ENCODE measurements at regions not wholly inside any gene's neighbourhood (a gene's known extent, or its start where the extent isn't known, plus 50 kb on each side); places are given as distances from the start of the nearest gene placed in this dataset.
"Not testable (repeated sequence)": the region's sequence is repeated elsewhere in the genome, so short reads cannot be mapped to it uniquely, and the experiment has no call there.

DNA sequence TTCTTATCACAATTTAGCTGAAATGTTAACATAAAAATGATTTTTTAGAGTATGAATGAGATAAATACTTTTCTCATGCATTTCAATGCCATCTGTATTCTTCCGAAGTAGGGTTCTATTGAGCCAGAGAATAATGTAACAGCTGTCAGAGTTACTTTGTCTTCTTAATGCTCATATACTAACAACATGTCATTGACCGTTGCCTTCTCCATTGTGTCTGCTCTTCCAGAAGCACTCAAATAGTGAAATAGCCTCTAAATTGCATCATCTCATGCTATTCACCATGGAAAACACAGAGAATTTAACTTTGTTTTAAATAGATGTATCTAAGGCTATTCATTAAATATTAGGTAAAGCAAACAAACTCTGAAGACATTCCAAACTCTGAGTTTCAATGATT is 1875.9 kb upstream of the CDH9 start:
- ATAC-seq (no peak), DNase-seq (ENCODE audit: low spot score) (no peak)

DNA sequence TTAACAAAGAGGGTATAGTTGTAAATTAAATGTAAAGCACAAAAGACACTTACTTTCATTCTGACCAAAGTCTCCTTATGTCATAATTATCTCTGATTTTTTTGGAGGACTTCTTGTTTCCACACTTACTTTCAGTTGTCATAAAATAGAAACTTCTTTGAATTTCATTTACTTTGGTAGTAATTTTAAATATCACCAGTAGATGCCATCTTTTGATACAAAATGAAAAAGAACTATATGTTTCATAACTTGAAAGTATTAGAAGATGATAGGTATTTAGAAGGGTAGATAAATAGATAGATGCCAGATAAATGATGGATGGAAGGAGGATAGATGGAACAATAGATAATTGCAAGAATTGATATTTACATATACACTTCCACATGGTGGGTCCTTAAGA is 1865.3 kb upstream of the CDH9 start:
- DNase-seq (ENCODE audit: low spot score) (no peak), ATAC-seq (no peak)

- no peak for DNase-seq (ENCODE audit: low spot score)
- ATAC-seq: no peak
Measured at GRCh38 chr5:28896949-28897348, 1858.6 kb upstream of the CDH9 start.

GRCh38 chr5:28880936-28881335 is 1842.5 kb upstream of the CDH9 start:
- ATAC-seq: no peak
- DNase-seq (ENCODE audit: low spot score): no peak

DNA sequence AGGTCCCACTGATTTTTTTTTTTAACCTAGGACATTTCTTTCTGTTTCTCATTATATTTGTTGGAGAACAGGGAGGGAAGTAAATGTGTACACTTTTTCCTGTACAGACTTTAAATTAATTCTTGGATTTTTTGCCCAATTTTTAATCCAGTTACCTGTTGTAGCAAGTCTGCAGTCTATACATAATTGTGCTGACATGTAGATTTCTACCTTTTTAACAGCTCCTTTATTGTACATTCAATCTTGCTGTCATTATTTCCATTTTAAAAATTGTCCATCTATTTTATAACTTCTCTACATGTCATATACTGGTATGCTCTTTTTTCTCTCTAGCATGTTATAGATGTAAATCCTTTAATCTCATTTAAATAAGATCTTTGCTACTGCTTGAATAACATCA is 1838.7 kb upstream of the CDH9 start:
- no peak for ATAC-seq
- DNase-seq (ENCODE audit: low spot score): no peak

GRCh38 chr5:28864006-28864405 is 1825.6 kb upstream of the CDH9 start:
- ATAC-seq: no peak
- DNase-seq (ENCODE audit: low spot score): no peak

DNA sequence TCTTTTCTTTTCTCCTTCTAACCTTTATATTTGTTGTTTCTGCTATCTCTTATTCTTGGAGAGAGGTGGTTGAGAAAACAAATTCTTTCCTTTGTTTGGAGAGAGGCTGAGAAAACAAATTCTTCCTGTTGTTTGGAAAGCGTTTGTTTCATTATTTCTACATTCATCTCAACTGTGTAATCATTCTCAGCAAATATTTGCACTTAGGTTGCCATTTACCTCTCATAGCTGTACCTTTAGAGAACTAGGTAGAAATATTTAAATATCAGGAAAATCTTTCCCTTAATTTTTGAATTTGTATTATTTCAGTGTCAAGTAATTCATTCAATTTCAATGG is 1824.4 kb upstream of the CDH9 start:
- ATAC-seq (no peak), DNase-seq (ENCODE audit: low spot score) (no peak)

GRCh38 chr5:28862137-28862859 is 1823.9 kb upstream of the CDH9 start:
- ATAC-seq (no peak), DNase-seq (ENCODE audit: low spot score) (no peak)

GRCh38 chr5:28855626-28856025 is 1817.2 kb upstream of the CDH9 start:
- DNase-seq (ENCODE audit: low spot score) (no peak), ATAC-seq (no peak)

DNA sequence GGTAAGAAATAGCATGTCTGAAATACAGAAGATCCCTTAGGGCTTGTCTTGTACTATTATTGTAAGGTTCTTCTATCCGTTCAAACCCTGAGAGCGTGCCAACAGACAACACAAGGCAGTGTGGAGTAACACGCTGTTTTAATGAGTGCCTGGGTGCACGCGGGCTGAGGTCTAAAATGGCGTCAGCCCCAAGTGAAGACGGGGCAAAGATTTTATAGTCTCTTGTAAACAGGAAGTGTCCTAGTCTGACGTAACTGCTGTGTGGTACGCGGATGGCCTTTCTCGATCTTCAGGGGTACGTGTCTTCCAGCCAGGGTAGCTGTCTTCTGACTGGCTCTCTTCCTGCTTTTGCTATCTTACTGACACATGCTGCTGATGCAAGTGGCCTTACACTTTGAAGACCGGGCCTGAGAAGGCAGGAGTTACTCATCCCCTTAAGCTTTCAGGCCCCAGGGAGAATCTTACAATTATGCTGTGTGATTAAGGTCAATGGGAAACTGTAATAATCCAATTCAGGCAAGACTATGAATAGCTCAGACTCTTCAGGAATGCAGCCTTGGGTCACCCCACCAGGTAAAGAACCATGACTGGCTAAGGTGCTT is 1812.0 kb upstream of the CDH9 start:
- DNase-seq (ENCODE audit: low spot score) (no peak), ATAC-seq (no peak)

DNA sequence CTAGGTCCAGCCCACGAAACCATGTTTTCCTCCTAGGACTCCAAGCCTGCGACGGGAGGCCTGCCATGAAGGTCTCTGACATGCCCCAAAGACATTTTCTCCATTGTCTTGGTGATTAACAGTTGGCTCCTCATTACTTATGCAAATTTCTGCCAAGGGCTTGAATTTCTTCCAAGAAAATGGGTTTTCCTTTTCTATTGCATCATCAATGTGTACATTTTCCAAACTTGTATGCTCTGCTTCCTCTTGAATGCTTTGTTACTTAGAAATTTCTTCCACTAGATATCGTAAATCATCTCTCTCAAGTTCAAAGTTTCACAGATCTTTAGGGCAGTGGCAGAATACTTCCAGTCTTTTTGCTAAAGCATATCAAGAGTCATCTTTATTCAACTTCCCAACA is 1792.7 kb upstream of the CDH9 start:
- ATAC-seq (no peak), DNase-seq (ENCODE audit: low spot score) (no peak)

- no peak for ATAC-seq
Measured at GRCh38 chr5:28823231-28823630, 1784.8 kb upstream of the CDH9 start.

GRCh38 chr5:28822071-28822470 is 1783.7 kb upstream of the CDH9 start:
- DNase-seq (ENCODE audit: low spot score): no peak
- no peak for ATAC-seq

More at GRCh38 chr5:28823231-28823630, 1784.8 kb upstream of the CDH9 start:
- DNase-seq (ENCODE audit: low spot score): no peak

- ATAC-seq (no peak), DNase-seq (ENCODE audit: low spot score) (no peak)
Measured at GRCh38 chr5:28810751-28811136, 1772.4 kb upstream of the CDH9 start.

- ATAC-seq: no peak
Measured at GRCh38 chr5:28809811-28810750, 1771.7 kb upstream of the CDH9 start.

GRCh38 chr5:28808967-28809810 is 1770.8 kb upstream of the CDH9 start:
- DNase-seq (ENCODE audit: low spot score) (no peak), ATAC-seq (no peak)

More at GRCh38 chr5:28809811-28810750, 1771.7 kb upstream of the CDH9 start:
- DNase-seq (ENCODE audit: low spot score): no peak

GRCh38 chr5:28807195-28807729 is 1768.9 kb upstream of the CDH9 start:
- no peak for ATAC-seq
- no peak for DNase-seq (ENCODE audit: low spot score)

DNA sequence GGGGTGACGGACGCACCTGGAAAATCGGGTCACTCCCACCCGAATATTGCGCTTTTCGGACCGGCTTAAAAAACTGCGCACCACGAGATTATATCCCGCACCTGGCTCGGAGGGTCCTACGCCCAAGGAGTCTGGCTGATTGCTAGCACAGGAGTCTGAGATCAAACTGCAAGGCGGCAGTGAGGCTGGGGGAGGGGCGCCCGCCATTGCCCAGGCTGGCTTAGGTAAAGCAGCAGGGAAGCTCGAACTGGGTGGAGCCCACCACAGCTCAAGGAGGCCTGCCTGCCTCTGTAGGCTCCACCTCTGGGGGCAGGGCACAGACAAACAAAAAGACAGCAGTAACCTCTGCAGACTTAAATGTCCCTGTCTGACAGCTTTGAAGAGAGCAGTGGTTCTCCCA is 1760.6 kb upstream of the CDH9 start:
- DNase-seq (ENCODE audit: low spot score); ATAC-seq: not testable (repeated sequence)

DNA sequence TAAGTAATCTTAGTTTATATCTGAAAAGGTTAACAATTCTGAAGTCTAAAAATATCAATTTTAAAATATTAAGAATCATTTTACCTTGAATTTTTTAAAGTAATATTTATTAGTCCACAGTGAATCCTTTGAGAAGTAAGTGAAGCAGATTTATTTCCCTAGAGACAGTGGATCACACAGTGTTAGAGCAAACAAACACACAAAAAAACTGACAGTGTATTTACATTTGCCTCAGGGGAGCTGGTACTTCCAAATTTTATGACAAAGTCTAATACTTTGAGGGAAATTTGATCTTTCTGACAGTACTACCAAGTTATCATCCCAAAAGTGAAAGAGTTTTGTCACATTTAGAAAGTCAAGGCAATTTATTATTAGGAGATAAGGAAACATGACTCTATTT is 1750.6 kb upstream of the CDH9 start:
- DNase-seq (ENCODE audit: low spot score): no peak

GRCh38 chr5:28780083-28780692 is 1741.8 kb upstream of the CDH9 start:
- ATAC-seq: no peak
- no peak for DNase-seq (ENCODE audit: low spot score)

More for the DNA sequence above, 1750.6 kb upstream of the CDH9 start:
- ATAC-seq: no peak
